IPS DF 6.9 (cell line): ENCODE measurements at regions not wholly inside any gene's neighbourhood (a gene's known extent, or its start where the extent isn't known, plus 50 kb on each side); places are given as distances from the start of the nearest gene placed in this dataset.
A peak's percentile ranks its signal among the peaks of the same experiment; 100 is the strongest.

ENCODE experiments used
- DNase-seq: peaks from one replicate; pipeline ENCODE4 v3.0.0-alpha.2; 2013; ENCODE audit warnings: low read depth, low spot score
- H3K27ac ChIP-seq: one replicate; pipeline ENCODE4 v1.5.1; 2013; ENCODE audit warnings: low read length, control low read depth
- H3K27me3 ChIP-seq: 2 replicates; pipeline ENCODE4 v1.6.1; 2013; ENCODE audit warnings: mild to moderate bottlenecking, low read length; ENCODE audit not compliant: control insufficient read depth, insufficient read depth
- H3K36me3 ChIP-seq: 2 replicates; pipeline ENCODE4 v1.6.1; 2013; ENCODE audit warnings: low read length; ENCODE audit not compliant: control insufficient read depth, insufficient read depth
- H3K4me1 ChIP-seq: 2 replicates; pipeline ENCODE4 v1.6.1; 2013; ENCODE audit warnings: low read length; ENCODE audit not compliant: control insufficient read depth, insufficient read depth
- H3K4me3 ChIP-seq: 2 replicates; pipeline ENCODE4 v1.5.1; 2013; ENCODE audit warnings: mild to moderate bottlenecking, low read length
- H3K9me3 ChIP-seq: 2 replicates; pipeline ENCODE4 v1.6.1; 2013; ENCODE audit warnings: low read length, inconsistent platforms; ENCODE audit not compliant: control insufficient read depth, insufficient read depth
- WGBS: extraction: QIAGEN DNeasy Blood & Tissue Kit; methylation state at CpG from one replicate; pipeline ENCODE4 v1.1.7; 2013; ENCODE audit warnings: mixed read lengths, missing lambda C conversion rate; ENCODE audit not compliant: insufficient read length, insufficient coverage; 5-methylcytosine and 5-hydroxymethylcytosine counted together

- H3K36me3 ChIP-seq = no peaks in the 10 kb centered on the region
- no peaks in the 10 kb centered on the region for H3K27me3 ChIP-seq
- DNase-seq = no peak
- H3K4me3 ChIP-seq = no peak overlapping the region
- H3K4me1 ChIP-seq = no peaks in the 10 kb centered on the region
- WGBS = no CpG with 5 or more reads among the region's 5 CpGs
- H3K27ac ChIP-seq = no peak overlapping the region
- no peaks in the 10 kb centered on the region for H3K9me3 ChIP-seq
These were observed 400.9 kb downstream of the LRRC70 start for GRCh38 chr5:62979472-62979871.

DNA sequence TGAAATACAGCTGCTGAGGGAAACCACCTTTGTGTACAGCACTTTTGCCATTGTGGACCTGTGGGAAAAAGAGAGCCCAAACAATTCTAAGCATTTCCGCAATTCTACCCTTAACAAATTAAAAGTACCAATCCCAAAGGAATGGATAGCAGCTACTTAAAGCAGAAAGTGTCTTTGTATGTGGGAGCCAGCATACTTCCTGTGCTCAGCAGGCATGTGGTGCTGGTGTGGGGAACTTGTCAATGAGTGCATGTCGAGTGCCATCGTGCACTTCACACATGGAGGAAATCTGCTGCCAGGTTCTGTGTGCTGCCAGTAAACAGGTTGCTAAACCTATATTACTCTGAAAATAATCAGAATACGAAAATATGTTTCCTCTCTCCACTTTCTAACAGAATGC is 399.0 kb downstream of the LRRC70 start:
- H3K4me1 ChIP-seq = no peaks in the 10 kb centered on the region
- peak; percentile 33 for DNase-seq
- no peak overlapping the region for H3K27ac ChIP-seq
- no CpG with 5 or more reads among the region's 4 CpGs for WGBS
- no peaks in the 10 kb centered on the region for H3K27me3 ChIP-seq
- no peaks in the 10 kb centered on the region for H3K9me3 ChIP-seq
- no peaks in the 10 kb centered on the region for H3K36me3 ChIP-seq
- H3K4me3 ChIP-seq = no peak overlapping the region

GRCh38 chr5:62974623-62975022 is 396.0 kb downstream of the LRRC70 start:
- no peak overlapping the region for H3K27ac ChIP-seq
- no peaks in the 10 kb centered on the region for H3K27me3 ChIP-seq
- no peak overlapping the region for H3K4me3 ChIP-seq
- H3K4me1 ChIP-seq = no peaks in the 10 kb centered on the region
- H3K9me3 ChIP-seq = no peaks in the 10 kb centered on the region
- DNase-seq = no peak
- no CpG with 5 or more reads among the region's 3 CpGs for WGBS
- H3K36me3 ChIP-seq = no peaks in the 10 kb centered on the region

- Histone ChIP-seq H3K4me3 (no peak overlapping the region), H3K4me1 (no peaks in the 10 kb centered on the region), H3K27ac (no peak overlapping the region), H3K36me3 (no peaks in the 10 kb centered on the region), H3K27me3 (no peaks in the 10 kb centered on the region), H3K9me3 (no peaks in the 10 kb centered on the region)
- no CpG with 5 or more reads among the region's 10 CpGs for WGBS
- DNase-seq = no peak
These were observed 390.9 kb downstream of the LRRC70 start for GRCh38 chr5:62969409-62970120.

- H3K27ac ChIP-seq = no peak overlapping the region
- H3K4me3 ChIP-seq = no peak overlapping the region
- no peaks in the 10 kb centered on the region for H3K36me3 ChIP-seq
- DNase-seq = no peak
- no peaks in the 10 kb centered on the region for H3K4me1 ChIP-seq
- no peaks in the 10 kb centered on the region for H3K27me3 ChIP-seq
- H3K9me3 ChIP-seq = no peaks in the 10 kb centered on the region; the same call in 1 of the 2 replicates
These were observed 385.8 kb downstream of the LRRC70 start for GRCh38 chr5:62964428-62964827.

DNA sequence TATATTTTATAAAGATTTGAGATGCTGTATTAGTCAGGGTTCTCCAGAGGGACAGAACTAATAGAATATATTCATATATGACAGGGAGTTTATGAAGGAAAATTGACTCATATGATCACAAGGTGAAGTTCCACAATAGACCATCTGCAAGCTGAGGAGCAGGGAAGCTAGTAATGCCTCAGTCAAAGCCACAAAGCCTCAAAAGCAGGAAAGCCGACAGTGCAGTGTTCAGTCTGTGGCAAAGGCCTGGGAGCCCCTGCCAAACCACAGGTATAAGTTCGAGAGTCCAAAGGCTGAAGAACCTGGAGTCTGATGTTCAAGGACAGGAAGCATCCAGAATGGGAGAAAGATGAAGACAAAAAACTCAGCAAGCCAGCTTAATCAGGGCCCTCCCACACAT is 382.2 kb downstream of the LRRC70 start:
- Histone ChIP-seq H3K4me3 (no peak overlapping the region), H3K27ac (no peak overlapping the region), H3K27me3 (no peaks in the 10 kb centered on the region), H3K4me1 (no peaks in the 10 kb centered on the region), H3K9me3 (no peaks in the 10 kb centered on the region; the same call in 1 of the 2 replicates), H3K36me3 (no peaks in the 10 kb centered on the region)
- WGBS = no CpG with 5 or more reads among the region's 2 CpGs
- DNase-seq = no peak

DNA sequence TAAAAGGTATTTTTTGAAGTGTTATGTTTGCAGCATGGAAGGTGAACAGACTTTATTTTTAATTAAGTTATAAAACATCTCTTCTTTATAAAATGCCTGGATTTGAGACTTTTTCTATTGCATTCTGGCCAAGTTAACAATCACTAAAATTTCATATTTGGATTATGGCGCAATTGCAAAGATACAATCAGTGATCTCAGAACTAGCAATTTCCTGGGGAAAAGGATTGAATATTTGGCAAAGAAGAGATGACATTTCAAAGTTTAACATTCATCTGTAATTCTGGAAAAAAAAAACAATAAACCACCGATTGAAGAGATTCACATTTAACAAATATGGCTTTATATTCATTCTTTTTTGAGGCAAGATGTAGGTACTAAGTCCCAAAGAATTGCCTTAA is 378.0 kb downstream of the LRRC70 start:
- H3K27ac ChIP-seq = no peak overlapping the region
- no CpG with 5 or more reads among the region's 2 CpGs for WGBS
- no peaks in the 10 kb centered on the region for H3K27me3 ChIP-seq
- DNase-seq = no peak
- H3K36me3 ChIP-seq = no peaks in the 10 kb centered on the region
- H3K4me3 ChIP-seq = no peak overlapping the region
- H3K9me3 ChIP-seq = no peaks in the 10 kb centered on the region
- H3K4me1 ChIP-seq = no peaks in the 10 kb centered on the region

GRCh38 chr5:62954578-62954977 is 376.0 kb downstream of the LRRC70 start:
- Histone ChIP-seq H3K9me3 (no peaks in the 10 kb centered on the region), H3K4me1 (no peaks in the 10 kb centered on the region)
- no CpG with 5 or more reads among the region's 2 CpGs for WGBS

DNA sequence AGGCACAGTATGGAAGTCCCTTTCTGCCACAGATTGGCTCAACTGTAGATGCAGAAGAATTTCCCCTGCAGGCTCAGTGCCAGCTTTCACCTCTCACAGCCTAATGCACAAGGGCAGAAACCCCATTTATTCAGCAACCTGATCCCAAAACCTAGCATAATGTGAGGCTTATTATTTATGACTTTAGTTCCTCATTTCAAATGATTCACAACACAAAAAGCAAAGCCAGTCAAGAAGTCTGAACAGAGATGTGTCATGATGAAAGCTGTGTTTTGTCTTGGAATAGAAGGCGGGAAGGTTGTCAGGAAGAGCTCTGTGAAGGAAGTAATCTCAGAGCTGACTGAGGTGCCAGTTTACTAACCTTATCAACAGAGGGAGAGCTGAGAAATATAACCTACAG is 369.7 kb downstream of the LRRC70 start:
- no peaks in the 10 kb centered on the region for H3K36me3 ChIP-seq
- no peak overlapping the region for H3K4me3 ChIP-seq
- no peaks in the 10 kb centered on the region for H3K9me3 ChIP-seq
- no peaks in the 10 kb centered on the region for H3K27me3 ChIP-seq
- no peak overlapping the region for H3K27ac ChIP-seq
- no peak for DNase-seq
- WGBS = no CpG with 5 or more reads among the region's 1 CpG
- no peaks in the 10 kb centered on the region for H3K4me1 ChIP-seq

More at GRCh38 chr5:62954578-62954977, 376.0 kb downstream of the LRRC70 start:
- no peak overlapping the region for H3K27ac ChIP-seq
- H3K4me3 ChIP-seq = no peak overlapping the region
- no peak for DNase-seq
- H3K27me3 ChIP-seq = no peaks in the 10 kb centered on the region
- H3K36me3 ChIP-seq = no peaks in the 10 kb centered on the region

GRCh38 chr5:62942384-62942783 is 363.8 kb downstream of the LRRC70 start:
- no peaks in the 10 kb centered on the region for H3K27me3 ChIP-seq
- no CpG with 5 or more reads among the region's 4 CpGs for WGBS
- no peak for DNase-seq
- H3K4me1 ChIP-seq = no peaks in the 10 kb centered on the region
- no peaks in the 10 kb centered on the region for H3K9me3 ChIP-seq
- H3K4me3 ChIP-seq = no peak overlapping the region
- no peaks in the 10 kb centered on the region for H3K36me3 ChIP-seq
- H3K27ac ChIP-seq = no peak overlapping the region

DNA sequence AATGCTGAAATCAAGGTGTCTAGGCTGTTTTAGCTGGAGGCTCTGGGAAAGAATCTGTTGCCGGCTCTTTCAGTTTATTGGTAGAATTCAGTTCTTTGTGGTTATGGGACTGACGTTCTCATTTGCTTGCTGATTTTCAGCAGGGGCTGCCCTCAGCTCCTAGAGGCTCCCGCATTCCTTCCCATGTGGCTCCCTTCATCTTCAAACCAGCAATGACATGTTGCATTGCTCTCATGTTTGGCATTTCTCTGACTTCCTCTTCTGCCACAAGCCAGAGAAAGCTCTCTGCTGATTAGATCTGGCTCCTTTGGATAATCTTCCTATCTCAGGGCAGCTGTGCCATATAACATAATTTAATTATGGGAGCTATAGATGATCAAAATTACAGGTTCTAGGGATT is 360.3 kb downstream of the LRRC70 start:
- no peaks in the 10 kb centered on the region for H3K27me3 ChIP-seq
- no peak overlapping the region for H3K4me3 ChIP-seq
- H3K9me3 ChIP-seq = no peaks in the 10 kb centered on the region
- H3K4me1 ChIP-seq = no peaks in the 10 kb centered on the region
- peak; percentile 5 for DNase-seq
- no CpG with 5 or more reads among the region's 3 CpGs for WGBS
- H3K36me3 ChIP-seq = no peaks in the 10 kb centered on the region
- H3K27ac ChIP-seq = no peak overlapping the region
